Breast epithelium (tissue), 3 donors: ENCODE measurements at regions not wholly inside any gene's neighbourhood (a gene's known extent, or its start where the extent isn't known, plus 50 kb on each side); places are given as distances from the start of the nearest gene placed in this dataset.
A peak's percentile ranks its signal among the peaks of the same experiment; 100 is the strongest.

Experiments
- POLR2A ChIP-seq: fragments of 450-650 bp; IDR thresholded peaks from one replicate; pipeline ENCODE4 v1.6.1; 2016; ENCODE audit warnings: antibody characterized with exemption, mild to moderate bottlenecking, moderate library complexity
- POLR2AphosphoS5 ChIP-seq, 3 donors: sonication (generic); formaldehyde crosslinking; IDR thresholded peaks; one replicate each; pipeline ENCODE4 v1.6.1; 2017; ENCODE audit warnings: antibody characterized with exemption in 3 of 3
- TF ChIP-seq, protein P1 (sequence below), 3 donors: fragments of 450-650 bp; IDR thresholded peaks; one replicate each; pipeline ENCODE4 v1.5.1; 2016 to 2017; ENCODE audit warnings: antibody characterized with exemption in 3 of 3, mild to moderate bottlenecking in 3 of 3, moderate library complexity in 3 of 3

GRCh38 chr2:74066491-74067203 lies 81.1 kb downstream of the BOLA3 start:
- TF ChIP-seq POLR2A = no peak
- TF ChIP-seq, protein P1, sequence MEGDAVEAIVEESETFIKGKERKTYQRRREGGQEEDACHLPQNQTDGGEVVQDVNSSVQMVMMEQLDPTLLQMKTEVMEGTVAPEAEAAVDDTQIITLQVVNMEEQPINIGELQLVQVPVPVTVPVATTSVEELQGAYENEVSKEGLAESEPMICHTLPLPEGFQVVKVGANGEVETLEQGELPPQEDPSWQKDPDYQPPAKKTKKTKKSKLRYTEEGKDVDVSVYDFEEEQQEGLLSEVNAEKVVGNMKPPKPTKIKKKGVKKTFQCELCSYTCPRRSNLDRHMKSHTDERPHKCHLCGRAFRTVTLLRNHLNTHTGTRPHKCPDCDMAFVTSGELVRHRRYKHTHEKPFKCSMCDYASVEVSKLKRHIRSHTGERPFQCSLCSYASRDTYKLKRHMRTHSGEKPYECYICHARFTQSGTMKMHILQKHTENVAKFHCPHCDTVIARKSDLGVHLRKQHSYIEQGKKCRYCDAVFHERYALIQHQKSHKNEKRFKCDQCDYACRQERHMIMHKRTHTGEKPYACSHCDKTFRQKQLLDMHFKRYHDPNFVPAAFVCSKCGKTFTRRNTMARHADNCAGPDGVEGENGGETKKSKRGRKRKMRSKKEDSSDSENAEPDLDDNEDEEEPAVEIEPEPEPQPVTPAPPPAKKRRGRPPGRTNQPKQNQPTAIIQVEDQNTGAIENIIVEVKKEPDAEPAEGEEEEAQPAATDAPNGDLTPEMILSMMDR (IDR thresholded peaks at IDR 0.05) = no peak
- peak in 1 of 3 donors; percentile 67 for TF ChIP-seq POLR2AphosphoS5 (IDR thresholded peaks at IDR 0.05)
